Loucy (cell line): ENCODE measurements at regions not wholly inside any gene's neighbourhood (a gene's known extent, or its start where the extent isn't known, plus 50 kb on each side); places are given as distances from the start of the nearest gene placed in this dataset.

Experiments
- EZH2phosphoT487 ChIP-seq: fragments of 200-600 bp; IDR thresholded peaks from 2 replicates; pipeline ENCODE4 v1.6.1; 2018; ENCODE audit warnings: antibody characterized with exemption, mild to moderate bottlenecking, moderate library complexity, borderline replicate concordance
- TF ChIP-seq, protein P1 (sequence below): fragments of 200-600 bp; sonication (generic); conservative IDR thresholded peaks from 2 replicates; pipeline ENCODE4 v1.5.1; 2014; ENCODE audit warnings: mild to moderate bottlenecking, antibody characterized with exemption, low read length

DNA sequence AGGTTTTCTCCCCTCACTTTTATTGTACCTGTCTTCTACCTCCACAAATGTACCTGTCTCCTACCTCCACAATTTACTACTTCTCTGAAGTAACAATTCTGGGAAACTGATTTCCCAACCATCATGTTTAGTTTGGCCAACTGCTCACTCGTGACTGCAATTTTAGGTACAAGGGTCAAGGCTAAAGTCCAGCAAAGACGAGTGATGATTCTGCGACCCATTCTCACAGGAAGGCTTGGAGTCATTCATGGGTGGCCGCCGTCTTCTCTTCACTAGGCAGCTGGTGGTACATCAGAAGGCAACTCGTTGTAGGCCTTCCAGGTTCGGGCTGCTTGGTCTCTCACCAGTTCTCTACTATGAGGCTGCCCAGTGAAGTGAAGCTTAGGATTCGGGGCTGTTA, 483.8 kb upstream of the JARID2 start:
- TF ChIP-seq, protein P1, sequence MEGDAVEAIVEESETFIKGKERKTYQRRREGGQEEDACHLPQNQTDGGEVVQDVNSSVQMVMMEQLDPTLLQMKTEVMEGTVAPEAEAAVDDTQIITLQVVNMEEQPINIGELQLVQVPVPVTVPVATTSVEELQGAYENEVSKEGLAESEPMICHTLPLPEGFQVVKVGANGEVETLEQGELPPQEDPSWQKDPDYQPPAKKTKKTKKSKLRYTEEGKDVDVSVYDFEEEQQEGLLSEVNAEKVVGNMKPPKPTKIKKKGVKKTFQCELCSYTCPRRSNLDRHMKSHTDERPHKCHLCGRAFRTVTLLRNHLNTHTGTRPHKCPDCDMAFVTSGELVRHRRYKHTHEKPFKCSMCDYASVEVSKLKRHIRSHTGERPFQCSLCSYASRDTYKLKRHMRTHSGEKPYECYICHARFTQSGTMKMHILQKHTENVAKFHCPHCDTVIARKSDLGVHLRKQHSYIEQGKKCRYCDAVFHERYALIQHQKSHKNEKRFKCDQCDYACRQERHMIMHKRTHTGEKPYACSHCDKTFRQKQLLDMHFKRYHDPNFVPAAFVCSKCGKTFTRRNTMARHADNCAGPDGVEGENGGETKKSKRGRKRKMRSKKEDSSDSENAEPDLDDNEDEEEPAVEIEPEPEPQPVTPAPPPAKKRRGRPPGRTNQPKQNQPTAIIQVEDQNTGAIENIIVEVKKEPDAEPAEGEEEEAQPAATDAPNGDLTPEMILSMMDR = no peak
- no peak for TF ChIP-seq EZH2phosphoT487
